Mucosa of stomach (tissue), 1 donor: ENCODE measurements at regions not wholly inside any gene's neighbourhood (a gene's known extent, or its start where the extent isn't known, plus 50 kb on each side); places are given as distances from the start of the nearest gene placed in this dataset.

Experiments used
- H3K27me3 ChIP-seq: one replicate; pipeline ENCODE4 v1.7.0; 2013; ENCODE audit warnings: mild to moderate bottlenecking, low read length; ENCODE audit not compliant: control insufficient read depth, insufficient read depth
- H3K36me3 ChIP-seq: one replicate; pipeline ENCODE4 v1.7.0; 2013; ENCODE audit warnings: low read length; ENCODE audit not compliant: control insufficient read depth, insufficient read depth
- H3K4me1 ChIP-seq: one replicate; pipeline ENCODE4 v1.7.0; 2013; ENCODE audit warnings: mild to moderate bottlenecking, low read length; ENCODE audit not compliant: control insufficient read depth, insufficient read depth
- H3K4me3 ChIP-seq: one replicate; pipeline ENCODE4 v1.7.0; 2013; ENCODE audit warnings: low read length
- H3K9ac ChIP-seq: one replicate; pipeline ENCODE4 v1.7.0; 2013; ENCODE audit warnings: mild to moderate bottlenecking, low read length, moderate library complexity
- H3K9me3 ChIP-seq: one replicate; pipeline ENCODE4 v1.7.0; 2013; ENCODE audit warnings: mild to moderate bottlenecking, low read length, moderate library complexity; ENCODE audit not compliant: control insufficient read depth
- donor health status: Pancreatic carcinoma.

- Histone ChIP-seq H3K9me3 (no peaks in the 10 kb centered on the region), H3K9ac (no peak overlapping the region), H3K4me3 (no peak overlapping the region), H3K4me1 (no peaks in the 10 kb centered on the region), H3K36me3 (no peaks in the 10 kb centered on the region), H3K27me3 (no peaks in the 10 kb centered on the region)
Observed at GRCh38 chr17:62125307-62125706, 60.2 kb upstream of the MED13 start.

- H3K9ac ChIP-seq = no peak overlapping the region
- H3K4me3 ChIP-seq = no peak overlapping the region
- no peaks in the 10 kb centered on the region for H3K4me1 ChIP-seq
- H3K9me3 ChIP-seq = no peaks in the 10 kb centered on the region
- no peaks in the 10 kb centered on the region for H3K27me3 ChIP-seq
- H3K36me3 ChIP-seq = no peaks in the 10 kb centered on the region
Observed at GRCh38 chr17:62121025-62121730, 56.1 kb upstream of the MED13 start.

GRCh38 chr17:62119373-62119772, 54.3 kb upstream of the MED13 start:
- Histone ChIP-seq H3K4me1 (no peaks in the 10 kb centered on the region), H3K9ac (no peak overlapping the region), H3K27me3 (no peaks in the 10 kb centered on the region), H3K9me3 (no peaks in the 10 kb centered on the region), H3K4me3 (no peak overlapping the region), H3K36me3 (no peaks in the 10 kb centered on the region)
